ENCODE measurements at regions not wholly inside any gene's neighbourhood (a gene's known extent, or its start where the extent isn't known, plus 50 kb on each side); places are given as distances from the start of the nearest gene placed in this dataset.

GRCh38 chr11:45348729-45349128, 62.6 kb upstream of the SYT13 start:
- DNase-seq (ENCODE audit: low read depth): no peak

GRCh38 chr11:45347348-45348082, 61.4 kb upstream of the SYT13 start:
- no peak for DNase-seq (ENCODE audit: low read depth)

- no peak for DNase-seq (ENCODE audit: low read depth)
Observed at GRCh38 chr11:45345491-45345890, 59.4 kb upstream of the SYT13 start.

- no peak for DNase-seq (ENCODE audit: low read depth)
Observed at GRCh38 chr11:45344028-45344427, 57.9 kb upstream of the SYT13 start.

GRCh38 chr11:45343444-45343843, 57.3 kb upstream of the SYT13 start:
- no peak for DNase-seq (ENCODE audit: low read depth)

GRCh38 chr11:45341372-45341771, 55.2 kb upstream of the SYT13 start:
- DNase-seq (ENCODE audit: low read depth): no peak

- DNase-seq (ENCODE audit: low read depth): peak; percentile 84
Observed at GRCh38 chr11:45339729-45340519, 53.8 kb upstream of the SYT13 start.

- no peak for DNase-seq (ENCODE audit: low read depth)
Observed at GRCh38 chr11:45337583-45338360, 51.6 kb upstream of the SYT13 start.

- no peak for DNase-seq (ENCODE audit: low read depth)
Observed at GRCh38 chr11:45336136-45336535, 50.0 kb upstream of the SYT13 start.
